HG03060 (cell line): ENCODE measurements at regions not wholly inside any gene's neighbourhood (a gene's known extent, or its start where the extent isn't known, plus 50 kb on each side); places are given as distances from the start of the nearest gene placed in this dataset.
A peak's percentile ranks its signal among the peaks of the same experiment; 100 is the strongest.

Source experiments
- ATAC-seq: cut with Tn5 transposase; IDR thresholded peaks from one replicate; pipeline ENCODE4 v1.9.1; 2021; ENCODE audit warnings: low read depth, moderate number of reproducible peaks; ENCODE audit not compliant: unreplicated experiment

DNA sequence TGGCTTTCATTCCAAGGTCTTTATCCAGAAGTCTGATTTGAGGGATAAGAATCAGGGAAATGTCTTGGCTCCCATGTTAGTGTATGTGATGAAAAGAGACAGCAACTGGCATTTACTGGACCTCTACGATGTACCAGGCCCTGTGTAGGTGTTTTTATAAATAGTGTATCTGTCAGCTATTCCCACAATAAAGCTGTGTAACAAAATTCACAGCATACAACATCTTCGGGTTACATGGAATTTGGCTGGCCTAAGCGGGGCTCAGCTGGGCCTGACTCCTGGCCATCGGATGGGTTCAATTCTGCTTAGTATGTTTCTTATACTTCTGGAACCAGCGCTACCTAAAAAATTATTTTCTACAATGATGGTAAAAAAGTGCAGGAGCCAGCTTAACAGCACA, 128.2 kb downstream of the SNX5 start:
- no peak for ATAC-seq

DNA sequence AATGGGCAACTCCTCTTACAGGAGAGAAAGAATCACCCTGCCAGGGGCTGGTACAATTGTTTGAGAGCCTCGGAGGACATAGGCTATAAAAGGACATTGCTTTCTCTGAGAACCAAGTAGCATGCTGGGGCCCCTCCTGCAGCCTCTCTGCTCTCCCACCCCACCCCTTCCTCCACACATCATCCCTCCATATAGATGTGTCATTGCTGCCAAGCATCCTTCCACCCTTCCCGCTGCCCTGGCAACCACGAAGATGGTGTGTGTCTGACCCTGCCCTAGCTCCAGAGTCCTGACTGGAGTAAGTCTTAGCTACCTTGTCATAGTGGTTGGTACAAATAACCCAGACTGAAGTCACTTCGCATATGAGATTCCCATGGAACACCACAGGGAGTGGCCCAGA, 129.7 kb downstream of the SNX5 start:
- ATAC-seq = no peak

DNA sequence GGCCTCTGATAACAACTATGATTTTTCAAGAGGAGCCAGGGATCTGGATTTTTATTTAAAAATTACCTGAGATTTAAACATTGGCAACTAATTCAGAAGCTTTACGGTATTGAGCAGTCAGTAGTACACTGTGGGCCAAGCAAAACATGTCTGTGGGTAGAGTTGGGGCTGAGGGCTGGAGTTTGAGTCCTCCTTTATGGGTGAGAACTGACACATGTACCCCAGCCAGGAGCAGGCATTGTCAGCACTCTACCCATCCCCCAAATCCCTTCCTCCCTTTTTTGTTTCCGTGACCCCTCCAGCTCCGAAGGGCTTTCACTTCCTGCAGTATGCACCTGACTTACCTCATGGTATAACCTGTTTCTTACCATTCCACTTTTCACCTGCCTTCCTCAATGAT, 131.4 kb downstream of the SNX5 start:
- ATAC-seq = no peak

DNA sequence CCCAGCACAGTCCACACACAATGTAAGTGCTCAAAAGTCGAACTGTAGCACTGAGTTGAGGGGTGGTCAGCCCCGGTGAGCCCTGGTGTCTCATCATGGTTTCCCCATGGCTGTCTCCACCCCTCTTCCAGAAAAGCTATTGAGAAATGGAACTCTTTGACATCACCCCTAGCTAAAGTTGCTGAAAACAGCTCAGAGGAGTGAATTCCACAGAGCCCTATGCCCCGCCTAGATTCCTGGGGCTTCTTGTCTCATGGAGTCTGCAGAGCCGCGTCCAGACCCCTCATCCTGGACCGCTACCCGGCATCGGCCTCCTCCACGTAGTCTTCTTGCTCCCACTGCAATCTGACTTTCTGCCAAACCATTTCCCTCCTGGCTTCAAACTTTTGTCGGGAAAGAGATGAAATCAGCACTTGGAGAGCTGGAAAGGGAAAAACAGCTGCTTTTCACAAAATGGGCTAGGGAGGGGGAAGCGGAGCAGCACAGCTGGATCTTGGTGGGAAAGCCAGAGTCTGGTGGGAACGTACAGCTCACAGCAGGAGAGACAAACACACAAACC, 132.2 kb downstream of the SNX5 start:
- ATAC-seq = no peak

- ATAC-seq = no peak
These were observed 132.7 kb downstream of the SNX5 start for GRCh38 chr20:17835934-17836300.

- ATAC-seq = no peak
These were observed 133.2 kb downstream of the SNX5 start for GRCh38 chr20:17835240-17835933.

DNA sequence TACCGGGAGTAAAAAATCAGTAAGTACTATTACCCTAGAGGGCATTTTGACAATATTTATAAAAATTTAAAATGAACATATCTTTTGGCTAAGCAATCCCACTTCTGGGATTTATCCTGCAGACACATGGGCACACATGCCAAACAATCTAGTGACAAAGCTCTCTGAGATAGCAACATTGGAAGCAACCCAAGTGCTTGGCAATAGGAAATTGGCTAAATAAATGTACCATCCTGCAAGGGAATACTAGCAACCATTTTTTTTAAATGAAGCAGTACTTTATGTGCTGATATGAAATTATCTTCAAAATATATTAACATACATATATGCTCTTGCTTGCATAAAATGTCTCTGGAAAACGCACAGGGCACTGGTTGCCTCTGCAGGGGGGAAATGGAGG, 133.8 kb downstream of the SNX5 start:
- ATAC-seq = no peak

DNA sequence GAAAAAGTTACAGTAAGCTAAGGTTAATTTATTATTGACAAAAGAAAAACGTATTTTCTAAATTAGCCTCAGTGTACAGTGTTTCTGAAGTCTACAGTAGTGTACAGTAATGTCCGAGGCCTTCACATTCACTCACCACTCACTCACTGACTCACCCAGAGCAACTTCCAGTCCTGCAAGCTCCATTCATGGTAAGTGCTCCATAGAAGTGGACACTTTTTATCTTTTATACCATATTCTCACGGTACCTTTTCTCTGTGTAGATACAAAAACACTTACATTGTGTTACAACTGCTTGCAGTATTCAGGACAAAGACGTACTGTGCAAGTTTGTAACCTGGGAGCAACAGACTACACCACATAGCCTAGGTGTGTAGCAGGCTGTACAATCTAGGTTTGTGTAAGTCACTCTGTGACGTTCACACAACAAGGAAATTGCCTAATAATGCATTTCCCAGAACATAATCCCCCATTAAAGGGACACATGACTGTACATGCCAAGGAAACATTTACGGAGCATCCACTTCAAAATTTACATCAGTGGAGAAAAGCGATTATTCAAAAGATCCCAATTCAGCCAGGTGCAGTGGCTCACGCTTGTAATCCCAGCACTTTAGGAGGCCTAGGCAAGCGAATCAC, 133.4 kb downstream of the BANF2 start:
- ATAC-seq = no peak

DNA sequence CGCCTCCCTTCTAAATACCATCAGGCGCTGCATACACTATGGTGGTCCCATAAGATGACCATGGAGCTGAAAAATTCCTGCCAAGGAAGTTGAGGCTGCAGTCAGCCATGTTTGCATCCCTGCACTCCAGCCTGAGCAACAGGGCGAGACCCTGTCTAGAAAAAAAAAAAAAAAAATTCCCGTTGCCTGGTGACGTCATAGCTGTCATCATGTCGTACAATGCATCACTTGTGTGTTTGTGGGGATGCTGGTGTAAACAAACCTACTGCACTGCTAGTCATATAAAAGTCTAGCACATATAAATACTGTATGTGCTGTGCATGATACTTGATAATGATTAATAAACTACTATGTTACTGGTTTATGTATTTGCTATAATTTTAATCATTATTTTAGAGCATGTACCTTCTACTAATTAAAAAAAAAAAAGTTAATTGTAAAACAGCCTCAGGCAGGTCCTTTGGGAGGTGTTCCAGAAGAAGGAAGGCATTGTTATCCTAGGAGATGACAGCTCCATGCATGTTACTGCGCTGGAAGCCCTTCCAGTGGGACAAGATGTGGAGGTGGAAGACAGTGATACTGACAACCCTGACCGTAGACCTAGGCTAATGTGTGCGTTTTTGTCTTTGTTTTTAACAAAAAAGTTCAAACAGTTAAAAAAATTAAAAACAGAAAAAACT, 132.6 kb downstream of the BANF2 start:
- ATAC-seq = no peak

DNA sequence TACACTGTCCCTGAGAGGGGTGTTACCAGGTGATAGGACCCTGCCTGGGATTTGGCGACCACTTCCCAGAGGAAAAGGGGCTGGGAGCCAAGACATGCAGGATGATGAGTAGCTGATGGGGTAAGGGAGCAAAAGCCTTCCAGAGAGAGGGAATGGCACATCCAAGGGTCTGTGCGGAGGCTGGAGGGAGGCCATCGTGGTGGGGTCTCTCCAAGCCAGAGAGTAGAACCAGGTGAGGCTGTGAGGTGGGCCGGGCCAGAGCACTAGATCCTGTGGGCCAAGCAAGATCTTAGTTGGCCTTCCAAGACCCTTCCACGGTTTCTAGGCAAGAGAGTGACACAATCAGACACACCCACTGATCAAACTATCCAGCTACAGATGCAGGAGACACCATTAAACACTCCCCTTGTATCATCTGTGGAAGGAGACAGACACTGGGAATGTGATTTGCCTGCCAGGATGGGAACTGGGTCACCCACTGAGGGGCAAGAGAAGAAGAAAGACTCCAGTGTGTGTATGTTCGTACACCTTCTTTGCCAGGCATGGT, 128.9 kb downstream of the BANF2 start:
- ATAC-seq = no peak

DNA sequence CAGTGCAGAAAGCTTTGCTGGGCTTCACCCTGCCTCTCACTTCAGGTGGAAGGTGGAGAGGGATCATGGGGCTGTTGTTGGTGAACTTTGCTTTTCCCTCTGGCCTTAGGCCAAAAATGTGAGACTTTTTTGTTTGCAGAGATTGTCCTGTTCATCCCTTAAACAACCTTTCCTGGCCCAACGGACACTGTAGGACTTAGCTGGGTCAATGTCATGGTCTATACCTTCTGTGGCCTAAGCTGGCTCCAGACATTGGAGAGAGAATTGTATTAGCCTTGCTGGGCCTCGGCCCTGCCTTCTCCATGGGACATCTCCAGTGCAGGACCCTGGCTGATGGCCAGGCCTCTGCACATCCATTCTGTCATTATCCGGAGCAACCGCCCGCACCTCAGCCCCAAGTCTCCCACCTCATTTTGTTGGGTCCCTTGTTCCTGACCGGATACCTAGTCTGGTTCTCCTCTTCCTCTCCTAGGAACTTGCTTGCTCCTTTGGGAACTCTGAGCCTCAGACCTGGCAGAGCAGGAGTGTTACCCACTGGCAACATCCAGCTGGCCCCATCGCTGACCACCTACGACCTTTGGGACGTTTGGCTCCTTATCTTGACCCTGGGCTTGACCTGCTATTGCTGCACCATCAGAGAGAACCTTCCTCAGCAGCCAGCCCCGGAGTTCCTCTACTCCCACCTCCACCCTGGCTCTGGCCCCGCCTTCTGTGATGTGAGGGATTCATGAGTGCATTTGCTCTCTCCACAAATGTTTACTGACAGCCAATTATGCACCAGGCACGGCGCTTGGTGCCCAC, 128.2 kb downstream of the BANF2 start:
- no peak for ATAC-seq

DNA sequence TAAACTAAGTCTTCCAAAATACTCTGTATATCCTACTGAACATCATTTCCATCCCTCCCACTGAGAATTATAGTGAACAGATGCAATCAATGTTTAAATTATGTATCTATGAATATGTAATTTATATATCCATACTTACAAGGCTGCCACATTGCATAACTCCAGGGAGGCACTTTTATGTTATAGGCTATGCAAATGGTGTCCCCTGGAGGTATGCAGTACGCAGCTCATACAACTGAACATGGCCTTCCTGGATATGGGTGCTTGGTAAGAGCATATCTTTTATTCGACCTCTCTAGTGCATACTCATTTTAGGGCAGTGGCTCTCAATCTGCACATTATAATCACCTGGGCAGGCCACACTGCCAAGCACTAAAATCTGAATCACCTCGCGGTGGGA, 127.3 kb downstream of the BANF2 start:
- no peak for ATAC-seq

GRCh38 chr20:17825960-17826843, 126.4 kb downstream of the BANF2 start:
- ATAC-seq = peak; percentile 92

GRCh38 chr20:17825252-17825959, 125.6 kb downstream of the BANF2 start:
- ATAC-seq = no peak

DNA sequence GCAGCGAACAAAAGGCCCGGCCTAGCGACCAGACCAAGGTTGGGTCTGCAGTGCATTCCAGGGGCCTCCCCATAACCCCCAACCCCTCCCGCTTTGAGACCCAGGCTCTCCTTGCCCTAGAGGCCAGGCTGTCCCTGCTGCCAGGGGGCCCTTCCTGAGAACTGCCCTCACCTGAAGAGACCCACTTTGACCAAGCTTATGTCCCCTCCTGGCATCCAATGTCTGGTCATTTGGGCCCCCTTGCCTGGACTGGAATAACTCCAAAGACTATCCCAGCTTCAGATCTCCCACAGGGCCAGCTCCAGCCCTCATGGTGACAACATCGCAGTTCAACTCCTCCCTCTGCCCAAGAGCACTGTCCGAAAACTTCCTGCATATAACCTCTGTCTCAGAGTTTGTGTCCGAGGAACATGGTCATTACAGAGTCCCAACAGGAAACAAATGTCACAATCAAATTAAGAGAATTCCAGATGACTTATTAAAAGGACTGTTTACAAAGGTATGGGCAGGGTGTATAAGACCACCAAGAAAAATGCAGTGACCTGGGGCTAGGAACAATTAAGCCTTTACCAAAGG, 125.0 kb downstream of the BANF2 start:
- no peak for ATAC-seq

DNA sequence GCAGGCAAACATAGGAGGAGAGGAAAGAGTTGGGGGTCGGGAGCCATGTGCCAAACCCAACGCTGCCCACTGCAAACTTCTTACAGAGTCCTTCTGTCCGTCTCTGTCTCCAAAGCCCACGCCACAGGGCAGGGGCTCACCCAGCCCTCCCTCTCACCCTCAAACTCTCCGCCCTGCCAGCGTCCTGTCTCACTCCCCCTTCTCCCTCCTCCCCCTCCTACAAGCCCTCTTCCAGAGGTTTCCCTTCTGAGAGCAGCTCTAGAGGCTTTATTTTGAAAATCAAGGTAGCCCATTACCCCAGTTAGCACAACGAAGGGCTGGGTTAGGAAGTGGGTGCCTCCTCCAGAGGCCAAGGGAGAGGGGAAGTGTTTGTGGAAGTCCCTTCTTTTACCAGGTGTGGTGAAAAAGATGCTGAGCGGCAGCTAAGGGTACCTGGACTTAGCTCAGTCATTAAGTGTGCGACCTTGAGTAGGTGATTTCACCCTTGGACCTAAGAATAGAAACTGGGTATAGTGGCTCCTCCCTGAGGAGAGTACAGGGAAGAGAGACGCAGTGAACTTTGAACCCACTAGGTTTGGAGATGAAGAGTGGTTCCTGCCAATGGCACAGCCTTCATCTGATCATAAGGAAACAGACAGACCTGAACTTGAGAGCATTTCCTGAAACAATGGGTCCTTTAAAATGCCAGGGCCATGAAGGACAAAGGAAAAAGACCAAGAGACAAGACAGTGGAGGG, 123.8 kb downstream of the BANF2 start:
- ATAC-seq = no peak

- ATAC-seq = no peak
These were observed 123.0 kb downstream of the BANF2 start for GRCh38 chr20:17822540-17823408.
